ENCODE measurements at regions not wholly inside any gene's neighbourhood (a gene's known extent, or its start where the extent isn't known, plus 50 kb on each side); places are given as distances from the start of the nearest gene placed in this dataset.
"Not testable (repeated sequence)": the region's sequence is repeated elsewhere in the genome, so short reads cannot be mapped to it uniquely, and the experiment has no call there.

DNA sequence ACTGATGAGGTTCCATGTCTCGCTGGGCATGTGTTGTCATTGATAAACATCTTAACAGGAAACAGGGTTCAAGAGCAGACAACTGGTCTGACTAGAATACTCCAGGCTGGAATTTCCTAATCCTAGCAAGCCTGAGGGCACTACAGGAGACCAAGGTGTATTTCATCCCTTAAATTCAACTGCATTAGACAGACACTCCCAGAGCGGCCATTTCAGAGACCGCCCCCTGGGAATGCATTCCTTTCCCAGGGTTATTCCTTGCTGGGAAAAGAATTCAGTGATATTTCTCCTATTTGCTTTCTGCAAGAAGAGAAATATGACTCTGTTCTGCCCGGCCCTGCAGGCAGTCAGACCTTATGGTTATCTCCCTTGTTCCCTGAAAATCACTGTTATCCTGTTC, 383.1 kb upstream of the MBL2 start:
- TF ChIP-seq CTCF (IDR thresholded peaks at IDR 0.05 in 2 of 3, conservative IDR thresholded peaks at IDR 0.05 in 1 of 3; ENCODE audit: borderline replicate concordance in 1 of 3, insufficient read depth in 1 of 3, low read depth in 2 of 3, low read length in 2 of 3); RAD21 (IDR thresholded peaks at IDR 0.05; ENCODE audit: low read depth); POLR2A (IDR thresholded peaks at IDR 0.05; ENCODE audit: borderline replicate concordance, extremely low read depth, insufficient read depth, insufficient read length); ZNF274 (IDR thresholded peaks at IDR 0.05; ENCODE audit: low read depth, low read length); JUND (IDR thresholded peaks at IDR 0.05); CBX3 (IDR thresholded peaks at IDR 0.05; ENCODE audit: low read depth); SRF (IDR thresholded peaks at IDR 0.05; ENCODE audit: low read depth); SP1 (IDR thresholded peaks at IDR 0.05; ENCODE audit: low read depth); POLR2AphosphoS5 (IDR thresholded peaks at IDR 0.05; ENCODE audit: low read depth, low read length); REST (IDR thresholded peaks at IDR 0.05; ENCODE audit: low read depth); EZH2phosphoT487 (IDR thresholded peaks at IDR 0.05; ENCODE audit: borderline replicate concordance); EZH2 (IDR thresholded peaks at IDR 0.05): not testable (repeated sequence)
- TF ChIP-seq, protein P1, sequence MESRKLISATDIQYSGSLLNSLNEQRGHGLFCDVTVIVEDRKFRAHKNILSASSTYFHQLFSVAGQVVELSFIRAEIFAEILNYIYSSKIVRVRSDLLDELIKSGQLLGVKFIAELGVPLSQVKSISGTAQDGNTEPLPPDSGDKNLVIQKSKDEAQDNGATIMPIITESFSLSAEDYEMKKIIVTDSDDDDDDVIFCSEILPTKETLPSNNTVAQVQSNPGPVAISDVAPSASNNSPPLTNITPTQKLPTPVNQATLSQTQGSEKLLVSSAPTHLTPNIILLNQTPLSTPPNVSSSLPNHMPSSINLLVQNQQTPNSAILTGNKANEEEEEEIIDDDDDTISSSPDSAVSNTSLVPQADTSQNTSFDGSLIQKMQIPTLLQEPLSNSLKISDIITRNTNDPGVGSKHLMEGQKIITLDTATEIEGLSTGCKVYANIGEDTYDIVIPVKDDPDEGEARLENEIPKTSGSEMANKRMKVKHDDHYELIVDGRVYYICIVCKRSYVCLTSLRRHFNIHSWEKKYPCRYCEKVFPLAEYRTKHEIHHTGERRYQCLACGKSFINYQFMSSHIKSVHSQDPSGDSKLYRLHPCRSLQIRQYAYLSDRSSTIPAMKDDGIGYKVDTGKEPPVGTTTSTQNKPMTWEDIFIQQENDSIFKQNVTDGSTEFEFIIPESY (IDR thresholded peaks at IDR 0.05; ENCODE audit: extremely low read depth, insufficient replicate concordance, low read length): not testable (repeated sequence)
